ENCODE measurements at regions not wholly inside any gene's neighbourhood (a gene's known extent, or its start where the extent isn't known, plus 50 kb on each side); places are given as distances from the start of the nearest gene placed in this dataset.

GRCh38 chr7:33745934-33746333, 159.4 kb upstream of the BMPER start:
- peaks cover 15% of the 10 kb centered on the region for H3K4me1 Mint-ChIP-seq (ENCODE audit: unreplicated experiment)
- no peak for DNase-seq (ENCODE audit: extremely low spot score, unreplicated experiment)
- H3K27ac Mint-ChIP-seq = no peak overlapping the region
- peaks cover 3% of the 10 kb centered on the region for H3K36me3 Mint-ChIP-seq
- peaks cover 19% of the 10 kb centered on the region for H3K27me3 Mint-ChIP-seq
- no peak for TF ChIP-seq CTCF (conservative IDR thresholded peaks at IDR 0.05)
- H3K9me3 Mint-ChIP-seq = peaks cover 5% of the 10 kb centered on the region
- H3K4me3 Mint-ChIP-seq = no peak overlapping the region

GRCh38 chr7:33748793-33749192, 156.5 kb upstream of the BMPER start:
- Mint-ChIP-seq H3K4me1 (ENCODE audit: unreplicated experiment) (peaks cover 8% of the 10 kb centered on the region), H3K9me3 (peaks cover 5% of the 10 kb centered on the region), H3K27ac (no peak overlapping the region), H3K27me3 (peaks cover 24% of the 10 kb centered on the region), H3K36me3 (peaks cover 3% of the 10 kb centered on the region), H3K4me3 (no peak overlapping the region)
- no peak for DNase-seq (ENCODE audit: extremely low spot score, unreplicated experiment)
- TF ChIP-seq CTCF (conservative IDR thresholded peaks at IDR 0.05) = no peak

- H3K36me3 Mint-ChIP-seq = peaks cover 3% of the 10 kb centered on the region
- peaks cover 5% of the 10 kb centered on the region for H3K9me3 Mint-ChIP-seq
- peaks cover 29% of the 10 kb centered on the region for H3K27me3 Mint-ChIP-seq
- no peak overlapping the region for H3K4me3 Mint-ChIP-seq
- DNase-seq (ENCODE audit: extremely low spot score, unreplicated experiment) = no peak
- H3K4me1 Mint-ChIP-seq (ENCODE audit: unreplicated experiment) = peaks cover 13% of the 10 kb centered on the region
- H3K27ac Mint-ChIP-seq = no peak overlapping the region
- TF ChIP-seq CTCF (conservative IDR thresholded peaks at IDR 0.05) = no peak
Observed at GRCh38 chr7:33750177-33750576, 155.2 kb upstream of the BMPER start.

- peaks cover 19% of the 10 kb centered on the region for H3K4me1 Mint-ChIP-seq (ENCODE audit: unreplicated experiment)
Observed at GRCh38 chr7:33751443-33751842, 153.9 kb upstream of the BMPER start.

GRCh38 chr7:33753881-33754525, 151.3 kb upstream of the BMPER start:
- H3K36me3 Mint-ChIP-seq = peaks cover 4% of the 10 kb centered on the region
- peaks cover 4% of the 10 kb centered on the region for H3K9me3 Mint-ChIP-seq
- peaks cover 28% of the 10 kb centered on the region for H3K27me3 Mint-ChIP-seq
- H3K4me1 Mint-ChIP-seq (ENCODE audit: unreplicated experiment) = peaks cover 19% of the 10 kb centered on the region
- H3K27ac Mint-ChIP-seq = no peak overlapping the region
- no peak overlapping the region for H3K4me3 Mint-ChIP-seq
- no peak for TF ChIP-seq CTCF (conservative IDR thresholded peaks at IDR 0.05)
- no peak for DNase-seq (ENCODE audit: extremely low spot score, unreplicated experiment)

More at GRCh38 chr7:33751443-33751842, 153.9 kb upstream of the BMPER start:
- H3K9me3 Mint-ChIP-seq = peaks cover 9% of the 10 kb centered on the region
- peaks cover 35% of the 10 kb centered on the region for H3K27me3 Mint-ChIP-seq
- no peak overlapping the region for H3K4me3 Mint-ChIP-seq
- TF ChIP-seq CTCF (conservative IDR thresholded peaks at IDR 0.05) = no peak
- peaks cover 7% of the 10 kb centered on the region for H3K36me3 Mint-ChIP-seq
- peak overlapping the region; percentile 7 for H3K27ac Mint-ChIP-seq
- DNase-seq (ENCODE audit: extremely low spot score, unreplicated experiment) = no peak
